ENCODE measurements at regions not wholly inside any gene's neighbourhood (a gene's known extent, or its start where the extent isn't known, plus 50 kb on each side); places are given as distances from the start of the nearest gene placed in this dataset.

DNA sequence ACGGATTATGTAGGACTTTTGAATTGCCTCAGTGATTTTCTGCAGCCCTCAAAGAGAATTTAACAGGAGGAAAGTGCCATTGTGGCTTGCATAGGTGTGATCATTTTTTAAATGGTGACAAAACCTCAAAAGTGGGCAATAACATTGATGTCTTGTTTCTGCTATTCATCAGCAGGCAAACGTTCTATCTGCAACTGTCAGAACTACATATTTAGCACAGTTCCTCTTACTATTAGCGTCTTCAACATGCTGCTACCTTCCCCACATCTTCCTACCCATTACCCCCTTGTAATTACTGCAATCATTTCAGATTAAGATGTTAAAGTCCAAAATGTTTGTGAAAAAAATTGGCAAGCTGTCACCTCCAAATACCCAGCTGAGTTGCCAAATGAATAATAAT is 254.6 kb downstream of the SMARCA2 start:
- TF ChIP-seq CTCF (conservative IDR thresholded peaks at IDR 0.05; ENCODE audit: low read depth, low read length): no peak
- no peak for TF ChIP-seq MAFK (IDR thresholded peaks at IDR 0.05; ENCODE audit: low read depth, low read length)
- TF ChIP-seq RCOR1 (IDR thresholded peaks at IDR 0.05; ENCODE audit: insufficient replicate concordance, low read length): no peak

All from IMR-90 (cell line).